ENCODE measurements at regions not wholly inside any gene's neighbourhood (a gene's known extent, or its start where the extent isn't known, plus 50 kb on each side); places are given as distances from the start of the nearest gene placed in this dataset.

DNA sequence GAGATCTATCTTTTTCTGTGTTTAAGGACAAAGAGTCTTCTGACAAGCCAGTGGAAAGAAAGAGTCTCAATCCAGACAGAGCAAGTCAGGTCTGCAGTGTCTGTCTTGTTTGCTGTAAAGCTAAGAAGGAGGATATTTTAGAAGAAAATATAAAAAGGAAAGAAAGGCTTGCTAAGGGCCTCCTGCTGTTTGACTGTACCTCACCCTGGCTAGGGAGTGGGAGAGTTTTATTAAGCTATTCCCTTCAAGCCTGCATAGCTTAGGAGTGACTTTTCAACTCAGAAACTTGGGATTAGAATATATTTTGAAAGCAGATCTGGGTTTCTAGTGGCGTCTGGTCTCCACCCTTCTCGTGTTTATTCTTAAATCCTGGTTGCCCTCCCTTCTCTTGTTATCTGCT lies 460.0 kb downstream of the COG6 start:
- no peaks in the 10 kb centered on the region for H3K27me3 ChIP-seq (ENCODE audit: insufficient read depth, insufficient read length)
- H3K9ac ChIP-seq (ENCODE audit: insufficient read length, low read depth) = no peak overlapping the region
- no peak for TF ChIP-seq ZNF274 (IDR thresholded peaks at IDR 0.05; ENCODE audit: low read depth, low read length)
- TF ChIP-seq YY1 (IDR thresholded peaks at IDR 0.05; ENCODE audit: insufficient read depth, insufficient read length) = no peak
- no peak for TF ChIP-seq SUZ12 (IDR thresholded peaks at IDR 0.05; ENCODE audit: extremely low read depth, insufficient read depth, insufficient read length)
- DNase-seq (ENCODE audit: low read depth, low spot score) = no peak
- no peaks in the 10 kb centered on the region for H3K36me3 ChIP-seq (ENCODE audit: insufficient read depth, insufficient read length, low read length)
- H3K9me3 ChIP-seq (ENCODE audit: insufficient read depth, low read length) = peaks cover 8% of the 10 kb centered on the region; the same call in 1 of the 2 replicates
- H3K4me1 ChIP-seq (ENCODE audit: insufficient read depth, insufficient read length) = no peaks in the 10 kb centered on the region
- H3K4me3 ChIP-seq (ENCODE audit: insufficient read length, low read depth) = no peak overlapping the region

DNA sequence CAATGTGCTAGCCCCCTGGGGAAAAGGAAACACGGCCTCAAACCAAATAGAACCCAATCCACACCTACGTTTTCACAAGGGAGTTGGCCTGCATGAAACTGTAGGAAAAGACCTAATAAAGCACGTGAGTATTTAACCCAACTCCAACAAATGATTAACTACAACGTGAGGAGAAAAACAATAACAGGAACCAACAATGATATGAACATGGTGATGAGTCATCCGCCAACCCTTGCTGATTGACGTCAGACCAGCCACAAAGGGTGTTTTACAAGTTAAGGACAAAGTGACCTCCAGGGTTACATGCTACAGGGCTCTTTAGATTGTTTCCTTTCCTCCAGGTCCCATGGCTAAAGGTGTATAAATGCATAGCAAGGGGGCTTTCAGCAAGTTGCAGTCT lies 460.5 kb downstream of the COG6 start:
- peaks cover 8% of the 10 kb centered on the region; the same call in 1 of the 2 replicates for H3K9me3 ChIP-seq (ENCODE audit: insufficient read depth, low read length)
- no peak overlapping the region for H3K4me3 ChIP-seq (ENCODE audit: insufficient read length, low read depth)
- H3K9ac ChIP-seq (ENCODE audit: insufficient read length, low read depth) = no peak overlapping the region
- no peaks in the 10 kb centered on the region for H3K36me3 ChIP-seq (ENCODE audit: insufficient read depth, insufficient read length, low read length)
- H3K27me3 ChIP-seq (ENCODE audit: insufficient read depth, insufficient read length) = no peaks in the 10 kb centered on the region
- TF ChIP-seq SUZ12 (IDR thresholded peaks at IDR 0.05; ENCODE audit: extremely low read depth, insufficient read depth, insufficient read length) = no peak
- no peak for TF ChIP-seq YY1 (IDR thresholded peaks at IDR 0.05; ENCODE audit: insufficient read depth, insufficient read length)
- no peak for TF ChIP-seq ZNF274 (IDR thresholded peaks at IDR 0.05; ENCODE audit: low read depth, low read length)
- no peaks in the 10 kb centered on the region for H3K4me1 ChIP-seq (ENCODE audit: insufficient read depth, insufficient read length)
- DNase-seq (ENCODE audit: low read depth, low spot score) = no peak

DNA sequence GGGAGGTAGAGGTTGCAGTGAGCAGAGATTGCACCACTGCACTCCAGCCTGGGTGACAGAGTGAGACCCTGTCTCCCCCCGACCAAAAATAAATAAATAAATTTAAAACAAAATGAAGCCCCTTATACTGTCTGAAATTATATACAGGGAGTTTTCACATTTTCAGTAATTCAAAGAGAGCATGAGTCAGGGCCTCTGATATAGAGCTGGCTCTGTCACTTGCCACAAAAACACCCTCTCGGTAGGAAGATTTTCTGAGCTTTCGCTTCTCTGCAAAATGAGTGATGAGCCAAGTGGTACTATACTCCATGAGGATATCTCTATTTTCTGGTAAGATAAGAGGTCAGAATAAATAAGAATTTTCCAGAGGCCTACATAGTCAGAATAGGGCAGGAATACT lies 462.9 kb downstream of the COG6 start:
- no peak for DNase-seq (ENCODE audit: low read depth, low spot score)
- Histone ChIP-seq H3K36me3 (ENCODE audit: insufficient read depth, insufficient read length, low read length) (no peaks in the 10 kb centered on the region), H3K9ac (ENCODE audit: insufficient read length, low read depth) (no peak overlapping the region), H3K4me1 (ENCODE audit: insufficient read depth, insufficient read length) (no peaks in the 10 kb centered on the region), H3K27me3 (ENCODE audit: insufficient read depth, insufficient read length) (no peaks in the 10 kb centered on the region), H3K4me3 (ENCODE audit: insufficient read length, low read depth) (no peak overlapping the region), H3K9me3 (ENCODE audit: insufficient read depth, low read length) (peaks cover 8% of the 10 kb centered on the region; the same call in 1 of the 2 replicates)
- no peak for TF ChIP-seq ZNF274 (IDR thresholded peaks at IDR 0.05; ENCODE audit: low read depth, low read length)
- TF ChIP-seq SUZ12 (IDR thresholded peaks at IDR 0.05; ENCODE audit: extremely low read depth, insufficient read depth, insufficient read length) = no peak
- no peak for TF ChIP-seq YY1 (IDR thresholded peaks at IDR 0.05; ENCODE audit: insufficient read depth, insufficient read length)

DNA sequence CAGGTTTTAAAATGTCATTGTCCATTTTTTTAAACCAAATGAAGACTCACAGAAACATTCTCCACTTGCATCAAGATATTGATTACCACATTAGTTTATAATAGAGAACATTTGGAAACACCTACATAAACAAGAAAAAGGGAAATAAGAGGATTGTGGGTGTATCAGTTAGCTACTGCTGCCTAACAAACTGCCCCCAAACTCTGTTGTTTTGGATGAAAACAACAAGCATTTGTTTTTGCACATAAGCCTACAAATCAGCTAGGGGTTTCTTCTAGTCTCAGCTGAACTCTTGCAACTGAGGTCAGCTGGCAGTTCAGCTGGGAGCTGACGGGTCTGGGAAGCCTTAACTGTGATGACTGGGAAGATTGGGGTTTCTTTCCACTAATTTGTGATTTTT lies 464.4 kb downstream of the COG6 start:
- TF ChIP-seq YY1 (IDR thresholded peaks at IDR 0.05; ENCODE audit: insufficient read depth, insufficient read length) (no peak), SUZ12 (IDR thresholded peaks at IDR 0.05; ENCODE audit: extremely low read depth, insufficient read depth, insufficient read length) (no peak), ZNF274 (IDR thresholded peaks at IDR 0.05; ENCODE audit: low read depth, low read length) (no peak)
- peaks cover 8% of the 10 kb centered on the region; the same call in 1 of the 2 replicates for H3K9me3 ChIP-seq (ENCODE audit: insufficient read depth, low read length)
- no peak for DNase-seq (ENCODE audit: low read depth, low spot score)

DNA sequence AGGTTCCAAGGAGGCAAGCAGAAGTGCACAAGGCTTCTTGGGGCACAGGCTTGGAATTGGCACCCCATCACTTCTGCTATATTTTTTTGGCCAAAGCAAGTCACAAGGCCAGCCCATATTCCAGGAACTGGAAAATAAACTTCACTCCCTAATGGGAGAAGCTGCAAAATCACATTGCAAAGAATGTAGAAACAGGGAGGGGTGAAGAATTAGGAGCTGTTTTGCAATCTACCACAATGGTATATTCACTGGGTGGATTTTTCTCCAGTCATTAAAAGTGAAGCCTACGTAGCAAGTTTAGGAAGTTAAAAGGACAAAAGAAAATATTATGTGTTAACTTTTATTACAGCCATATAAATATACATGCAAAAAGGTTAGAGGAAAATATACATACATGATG lies 464.8 kb downstream of the COG6 start:
- no peak overlapping the region for H3K9ac ChIP-seq (ENCODE audit: insufficient read length, low read depth)
- H3K4me1 ChIP-seq (ENCODE audit: insufficient read depth, insufficient read length) = no peaks in the 10 kb centered on the region
- H3K36me3 ChIP-seq (ENCODE audit: insufficient read depth, insufficient read length, low read length) = no peaks in the 10 kb centered on the region
- peaks cover 8% of the 10 kb centered on the region; the same call in 1 of the 2 replicates for H3K9me3 ChIP-seq (ENCODE audit: insufficient read depth, low read length)
- no peaks in the 10 kb centered on the region for H3K27me3 ChIP-seq (ENCODE audit: insufficient read depth, insufficient read length)
- TF ChIP-seq SUZ12 (IDR thresholded peaks at IDR 0.05; ENCODE audit: extremely low read depth, insufficient read depth, insufficient read length) (no peak), YY1 (IDR thresholded peaks at IDR 0.05; ENCODE audit: insufficient read depth, insufficient read length) (no peak), ZNF274 (IDR thresholded peaks at IDR 0.05; ENCODE audit: low read depth, low read length) (no peak)
- no peak for DNase-seq (ENCODE audit: low read depth, low spot score)
- H3K4me3 ChIP-seq (ENCODE audit: insufficient read length, low read depth) = no peak overlapping the region

More for the DNA sequence above, 464.4 kb downstream of the COG6 start:
- no peaks in the 10 kb centered on the region for H3K36me3 ChIP-seq (ENCODE audit: insufficient read depth, insufficient read length, low read length)
- no peak overlapping the region for H3K4me3 ChIP-seq (ENCODE audit: insufficient read length, low read depth)
- no peaks in the 10 kb centered on the region for H3K27me3 ChIP-seq (ENCODE audit: insufficient read depth, insufficient read length)
- no peaks in the 10 kb centered on the region for H3K4me1 ChIP-seq (ENCODE audit: insufficient read depth, insufficient read length)
- no peak overlapping the region for H3K9ac ChIP-seq (ENCODE audit: insufficient read length, low read depth)

DNA sequence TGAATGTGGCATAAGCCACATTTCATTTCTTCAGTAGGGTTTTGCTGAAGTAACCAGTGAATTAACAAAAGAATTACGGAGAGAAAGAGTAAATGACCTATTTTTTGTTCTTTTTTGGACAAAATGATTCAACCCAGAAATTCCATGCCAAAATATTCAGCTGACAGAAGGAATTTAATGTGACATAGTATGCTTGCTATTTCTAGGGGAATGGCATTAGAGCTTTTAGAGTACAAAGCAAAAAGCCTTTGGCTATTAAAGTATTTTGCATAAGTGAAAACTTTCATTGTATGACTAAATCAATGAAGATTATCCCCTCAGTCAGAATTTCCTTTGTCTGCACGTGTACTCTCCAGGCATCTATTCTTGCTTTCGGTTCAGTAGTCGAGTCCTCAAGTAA lies 465.3 kb downstream of the COG6 start:
- no peak for DNase-seq (ENCODE audit: low read depth, low spot score)
- no peak for TF ChIP-seq SUZ12 (IDR thresholded peaks at IDR 0.05; ENCODE audit: extremely low read depth, insufficient read depth, insufficient read length)
- no peak for TF ChIP-seq ZNF274 (IDR thresholded peaks at IDR 0.05; ENCODE audit: low read depth, low read length)
- TF ChIP-seq YY1 (IDR thresholded peaks at IDR 0.05; ENCODE audit: insufficient read depth, insufficient read length) = no peak
- Histone ChIP-seq H3K27me3 (ENCODE audit: insufficient read depth, insufficient read length) (no peaks in the 10 kb centered on the region), H3K36me3 (ENCODE audit: insufficient read depth, insufficient read length, low read length) (no peaks in the 10 kb centered on the region), H3K4me1 (ENCODE audit: insufficient read depth, insufficient read length) (no peaks in the 10 kb centered on the region), H3K9ac (ENCODE audit: insufficient read length, low read depth) (no peak overlapping the region), H3K9me3 (ENCODE audit: insufficient read depth, low read length) (peaks cover 8% of the 10 kb centered on the region; the same call in 1 of the 2 replicates), H3K4me3 (ENCODE audit: insufficient read length, low read depth) (no peak overlapping the region)

DNA sequence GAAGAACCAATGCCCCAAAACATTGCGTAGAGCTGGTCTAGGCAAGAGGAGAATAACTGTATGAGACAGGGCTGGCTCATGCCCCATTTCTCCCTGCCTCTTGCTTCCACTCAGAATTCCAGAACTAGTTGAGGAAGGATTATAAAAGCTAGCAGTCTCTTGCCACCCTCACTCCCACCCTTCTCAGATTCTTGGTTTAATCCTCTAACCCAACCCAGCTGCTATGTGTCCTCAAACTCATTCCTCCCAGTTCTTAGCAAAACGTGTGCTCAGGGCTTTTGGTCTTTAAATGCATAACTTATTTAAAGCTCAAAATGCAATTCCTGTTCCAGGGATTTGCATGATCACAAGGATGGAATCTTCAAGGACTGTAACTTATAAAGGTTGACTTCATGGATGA lies 466.3 kb downstream of the COG6 start:
- TF ChIP-seq ZNF274 (IDR thresholded peaks at IDR 0.05; ENCODE audit: low read depth, low read length) = no peak
- TF ChIP-seq YY1 (IDR thresholded peaks at IDR 0.05; ENCODE audit: insufficient read depth, insufficient read length) = no peak
- no peak for TF ChIP-seq SUZ12 (IDR thresholded peaks at IDR 0.05; ENCODE audit: extremely low read depth, insufficient read depth, insufficient read length)
- no peaks in the 10 kb centered on the region for H3K27me3 ChIP-seq (ENCODE audit: insufficient read depth, insufficient read length)
- H3K4me3 ChIP-seq (ENCODE audit: insufficient read length, low read depth) = no peak overlapping the region
- H3K9me3 ChIP-seq (ENCODE audit: insufficient read depth, low read length) = peaks cover 8% of the 10 kb centered on the region; the same call in 1 of the 2 replicates
- DNase-seq (ENCODE audit: low read depth, low spot score) = no peak
- no peak overlapping the region for H3K9ac ChIP-seq (ENCODE audit: insufficient read length, low read depth)
- no peaks in the 10 kb centered on the region for H3K4me1 ChIP-seq (ENCODE audit: insufficient read depth, insufficient read length)
- H3K36me3 ChIP-seq (ENCODE audit: insufficient read depth, insufficient read length, low read length) = no peaks in the 10 kb centered on the region
